ENCODE measurements at regions not wholly inside any gene's neighbourhood (a gene's known extent, or its start where the extent isn't known, plus 50 kb on each side); places are given as distances from the start of the nearest gene placed in this dataset.
"Not testable (repeated sequence)": the region's sequence is repeated elsewhere in the genome, so short reads cannot be mapped to it uniquely, and the experiment has no call there.

DNA sequence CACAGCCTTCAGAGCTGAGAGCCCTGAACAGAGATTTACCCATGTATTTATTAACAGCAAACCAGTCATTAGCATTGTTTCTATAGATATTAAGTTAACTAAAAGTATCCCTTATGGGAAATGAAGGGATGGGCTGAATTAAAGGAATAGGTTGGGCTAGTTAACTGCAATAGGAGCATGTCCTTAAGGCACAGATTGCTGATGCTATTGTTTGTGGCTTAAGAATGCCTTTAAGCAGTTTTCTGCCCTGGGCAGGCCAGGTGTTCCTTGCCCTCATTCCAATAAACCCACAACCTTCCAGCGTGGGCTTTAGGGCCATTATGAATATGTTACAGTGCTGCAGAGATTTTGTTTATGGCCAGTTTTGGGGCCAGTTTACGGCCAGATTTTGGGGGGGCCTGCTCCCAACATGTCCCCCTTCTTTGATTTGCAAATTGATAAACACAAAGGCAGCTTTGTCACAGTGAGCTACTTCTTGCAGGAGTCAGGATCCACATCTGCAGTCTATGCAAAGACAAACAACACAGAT lies 61.2 kb upstream of the FMNL2 start:
- not testable (repeated sequence) for DNase-seq (ENCODE audit: low spot score)

DNA sequence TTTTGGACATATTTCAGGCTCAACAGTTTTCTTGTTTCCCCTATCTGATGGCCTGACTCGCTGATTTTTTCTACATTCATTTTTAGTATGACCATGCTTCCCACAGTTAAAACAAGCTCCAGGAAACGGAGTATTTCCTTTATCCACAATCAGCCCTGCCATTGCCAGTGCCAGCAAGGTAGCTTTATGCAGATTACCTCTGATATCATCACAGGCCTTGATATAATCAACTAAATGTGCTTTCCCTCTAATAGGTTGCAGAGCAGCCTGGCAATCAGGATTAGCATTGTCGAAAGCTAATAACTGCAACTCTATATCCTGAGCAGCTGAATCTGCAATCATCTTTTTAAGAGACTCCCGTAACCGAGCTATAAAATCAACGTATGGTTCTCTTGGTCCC lies 57.1 kb upstream of the FMNL2 start:
- DNase-seq (ENCODE audit: low spot score), result not testable (repeated sequence)

DNA sequence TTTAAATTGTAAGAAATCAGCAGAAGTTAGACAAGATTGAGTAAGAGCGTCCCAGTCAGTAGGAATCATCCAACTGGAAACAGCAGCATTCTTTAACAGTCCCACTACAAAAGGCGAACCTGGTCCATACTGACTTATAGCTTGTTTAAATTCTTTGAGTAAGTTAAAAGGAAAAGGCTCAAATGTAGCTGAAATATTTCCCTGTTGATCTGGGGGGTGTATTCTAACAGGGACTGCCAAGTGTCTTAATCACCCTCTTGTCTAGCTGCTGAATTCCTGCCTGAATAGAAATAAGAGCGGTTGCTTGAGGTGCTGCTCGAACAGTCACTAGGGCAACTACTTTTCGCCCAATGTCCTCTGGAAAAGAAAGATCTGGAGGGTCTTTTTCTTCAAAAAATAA lies 56.4 kb upstream of the FMNL2 start:
- DNase-seq (ENCODE audit: low spot score), result no peak

DNA sequence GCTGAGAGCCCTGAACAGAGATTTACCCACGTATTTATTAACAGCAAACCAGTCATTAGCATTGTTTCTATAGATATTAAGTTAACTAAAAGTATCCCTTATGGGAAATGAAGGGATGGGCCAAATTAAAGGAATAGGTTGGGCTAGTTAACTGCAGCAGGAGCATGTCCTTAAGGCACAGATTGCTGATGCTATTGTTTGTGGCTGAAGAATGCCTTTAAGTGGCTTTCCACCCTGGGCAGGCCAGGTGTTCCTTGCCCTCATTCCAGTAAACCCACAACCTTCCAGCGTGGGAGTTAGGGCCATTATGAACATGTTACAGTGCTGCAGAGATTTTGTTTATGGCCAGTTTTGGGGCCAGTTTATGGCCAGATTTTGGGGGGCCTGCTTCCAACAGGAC lies 55.6 kb upstream of the FMNL2 start:
- DNase-seq (ENCODE audit: low spot score), result not testable (repeated sequence)

DNA sequence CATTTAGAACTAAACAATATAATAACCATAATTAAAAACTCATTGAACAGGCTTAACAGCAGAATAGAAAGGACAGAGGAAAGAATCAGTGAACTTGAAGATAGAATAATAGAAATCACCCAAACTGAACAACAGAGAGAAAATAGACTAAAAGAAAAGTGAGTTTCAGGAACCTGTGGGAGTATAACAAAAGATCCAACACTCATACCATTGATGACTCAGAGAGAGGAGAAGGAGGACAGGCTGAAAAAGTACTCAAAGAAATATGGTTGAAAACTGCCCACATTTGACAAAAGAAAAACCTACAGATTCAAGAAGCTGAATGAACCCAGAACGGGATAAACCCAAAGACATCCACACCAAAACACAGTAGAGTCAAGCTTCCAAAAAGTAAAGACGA lies 54.2 kb upstream of the FMNL2 start:
- no peak for DNase-seq (ENCODE audit: low spot score)

DNA sequence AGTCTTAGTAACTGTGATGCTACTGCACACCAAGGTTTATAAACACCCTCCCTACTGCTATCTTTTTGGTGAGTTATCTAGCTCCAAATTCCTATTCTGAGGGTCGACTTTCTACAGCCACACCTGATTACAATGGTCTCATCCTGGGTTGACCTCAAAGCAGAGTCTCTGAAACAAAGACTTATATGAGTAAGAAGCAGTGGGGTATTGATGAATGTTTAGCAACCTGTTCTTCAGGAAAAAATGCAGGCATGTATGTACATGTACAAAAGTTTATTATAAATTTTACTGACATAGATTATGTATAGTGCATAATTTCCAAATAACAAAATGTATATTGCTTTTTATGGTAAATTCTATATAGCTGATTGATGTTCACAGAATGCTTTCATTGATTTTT lies 51.6 kb upstream of the FMNL2 start:
- DNase-seq (ENCODE audit: low spot score), result no peak

DNA sequence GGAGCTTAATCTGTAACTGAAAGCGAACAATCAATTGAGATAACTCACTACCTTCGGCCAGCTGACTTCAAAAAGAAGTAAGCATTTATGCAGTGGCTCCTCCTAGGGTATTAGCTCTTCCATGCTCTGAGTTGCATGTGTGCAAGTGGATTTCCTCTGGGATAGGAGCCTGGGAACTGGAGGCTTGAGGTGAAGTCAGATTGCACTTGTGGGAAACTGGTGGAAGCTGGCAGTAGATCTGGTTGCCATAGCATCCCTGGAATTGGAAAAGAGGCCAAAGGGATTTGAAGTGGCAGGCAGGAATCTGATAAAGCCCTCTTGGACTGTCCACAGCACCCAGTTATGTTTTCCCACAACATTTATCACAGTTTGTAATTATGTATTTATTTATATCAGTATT lies 50.6 kb upstream of the FMNL2 start:
- DNase-seq (ENCODE audit: low spot score), result no peak

All from GM03348 (cell line).